HG03280 (cell line): ENCODE measurements at regions not wholly inside any gene's neighbourhood (a gene's known extent, or its start where the extent isn't known, plus 50 kb on each side); places are given as distances from the start of the nearest gene placed in this dataset.

Source experiments
- ATAC-seq: cut with Tn5 transposase; IDR thresholded peaks from one replicate; pipeline ENCODE4 v1.9.1; 2021; ENCODE audit warnings: mild to moderate bottlenecking, moderate library complexity; ENCODE audit not compliant: unreplicated experiment

DNA sequence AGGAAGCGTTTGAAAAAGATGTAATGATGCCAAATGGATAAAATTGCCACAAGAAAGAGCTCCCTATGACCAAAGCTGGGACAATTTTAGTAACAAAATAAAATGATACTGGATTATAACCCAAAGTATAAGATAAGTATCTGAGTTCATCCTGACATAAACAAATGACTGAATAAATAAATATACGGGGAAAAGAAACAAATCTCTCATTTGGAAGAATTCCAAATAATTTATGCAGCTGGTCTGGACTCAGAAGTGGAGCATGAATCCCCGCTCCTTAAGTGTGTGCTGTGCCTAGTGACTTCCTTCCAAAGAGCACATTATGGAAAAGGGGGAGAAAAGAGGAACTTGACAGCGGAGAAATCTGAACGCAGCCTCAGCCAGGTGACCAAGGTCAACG, 186.2 kb downstream of the RAMP3 start:
- no peak for ATAC-seq

DNA sequence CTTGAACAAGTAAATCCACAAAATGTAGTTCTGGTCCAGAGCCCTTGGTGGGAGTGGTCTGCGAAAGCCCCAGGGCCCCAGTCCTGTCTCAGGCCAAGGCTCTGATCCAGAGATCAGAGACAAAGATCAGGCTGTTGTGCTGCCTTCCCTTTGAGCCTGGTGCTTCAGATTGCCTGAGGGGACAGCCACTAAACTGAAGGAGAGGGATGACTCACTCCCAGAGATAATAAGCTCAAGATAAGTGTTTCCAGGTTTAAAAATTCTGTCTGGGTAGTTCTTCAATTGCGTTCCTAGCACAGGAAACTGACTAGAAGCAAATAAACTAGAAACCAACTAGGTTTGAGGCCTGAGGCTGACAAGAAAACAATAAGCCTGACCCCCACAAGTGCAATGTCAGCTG, 190.2 kb downstream of the RAMP3 start:
- ATAC-seq: no peak

DNA sequence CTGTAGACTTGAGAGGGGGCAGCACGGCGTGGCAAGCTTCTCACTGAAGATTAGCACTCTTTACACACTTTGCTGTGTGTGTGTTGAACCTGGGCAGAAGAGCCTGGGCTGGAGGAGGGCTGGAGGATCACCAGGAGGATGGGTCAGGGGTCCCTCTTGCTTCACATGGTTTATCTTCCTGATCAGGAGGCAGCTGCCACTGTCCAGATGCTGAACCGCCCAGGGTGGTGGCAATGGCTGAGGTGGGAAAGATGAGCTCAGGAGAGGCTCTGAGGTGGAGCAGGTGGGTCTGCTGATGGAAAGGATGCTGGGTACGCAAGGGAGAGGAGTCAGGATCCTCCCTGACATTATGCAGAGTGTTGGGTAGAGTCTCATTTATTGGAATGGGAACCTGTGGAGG, 191.5 kb downstream of the RAMP3 start:
- no peak for ATAC-seq

DNA sequence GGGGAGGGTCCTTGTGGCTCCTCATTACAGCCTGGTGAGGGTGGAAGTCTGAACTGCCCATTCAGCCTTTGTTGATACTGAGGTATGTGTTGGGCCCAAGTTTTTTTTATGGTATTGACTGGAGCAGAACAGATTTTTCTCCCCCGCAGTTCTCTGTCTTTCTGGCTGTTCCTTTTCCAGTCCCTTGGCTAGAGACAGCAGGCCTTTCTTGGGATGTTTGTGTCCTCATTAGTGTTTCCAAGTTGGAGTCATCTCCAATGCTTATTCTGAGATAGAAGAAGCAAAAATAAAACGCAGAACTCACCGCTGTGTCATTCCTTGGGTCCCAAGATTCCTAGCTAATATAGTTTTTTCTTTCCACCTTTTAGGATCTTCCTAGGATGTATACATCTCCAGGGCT, 193.3 kb downstream of the RAMP3 start:
- ATAC-seq: no peak

DNA sequence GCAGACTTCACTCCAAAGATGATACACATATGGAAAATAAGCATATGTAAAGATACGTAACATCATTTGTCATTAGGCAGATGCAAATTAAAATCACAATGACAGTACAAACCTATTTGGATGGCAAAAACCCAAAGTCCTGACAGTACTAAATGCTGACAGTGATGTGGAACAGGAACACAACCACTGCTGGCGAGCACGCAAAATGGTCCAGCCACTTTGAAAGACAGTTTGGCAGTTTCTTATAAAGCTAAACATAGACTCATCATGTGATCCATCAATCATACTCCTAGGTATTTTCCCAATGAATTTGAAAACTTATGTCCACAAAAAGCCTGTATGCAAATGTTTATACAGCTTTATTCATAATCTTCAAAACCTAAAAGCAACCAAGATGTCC, 200.7 kb downstream of the RAMP3 start:
- no peak for ATAC-seq

DNA sequence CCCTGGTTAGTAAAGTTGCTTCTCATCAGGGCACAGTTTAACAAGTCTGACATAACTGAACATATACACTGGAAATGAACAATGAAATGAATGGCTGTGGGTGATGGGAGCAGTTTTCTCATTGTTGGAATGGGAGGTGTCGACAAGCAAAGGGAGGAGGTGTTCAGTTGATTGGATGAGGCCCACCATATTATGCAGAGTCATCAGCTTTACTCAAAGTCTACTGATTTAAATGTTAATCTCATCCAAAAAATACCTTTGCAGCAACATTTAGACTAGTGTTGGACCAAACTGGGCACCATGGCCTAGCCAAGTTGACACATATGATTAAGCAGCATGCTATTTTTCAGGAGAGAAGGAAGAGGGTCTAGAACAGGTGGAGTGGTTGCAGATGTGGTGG, 201.7 kb downstream of the RAMP3 start:
- ATAC-seq: no peak

DNA sequence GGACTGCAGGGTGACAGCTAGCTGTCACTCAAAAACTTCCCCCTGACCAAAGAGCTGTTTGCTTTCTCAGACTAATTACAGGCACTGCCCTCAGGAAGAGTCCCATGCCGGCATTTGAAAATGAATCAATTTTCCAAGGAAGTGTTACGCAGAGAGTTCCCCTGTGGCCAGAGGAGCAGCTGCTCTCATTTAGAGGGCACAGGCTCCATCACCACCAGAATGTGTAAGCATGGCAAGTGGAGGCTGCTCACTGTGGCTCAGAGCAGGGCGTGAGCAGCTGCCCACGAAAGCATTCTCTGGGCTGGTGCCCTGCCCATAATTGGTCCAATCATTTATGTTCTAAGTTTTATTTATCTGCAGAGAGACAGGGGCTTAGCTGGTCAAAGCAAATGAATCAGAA, 202.2 kb downstream of the RAMP3 start:
- ATAC-seq: no peak

DNA sequence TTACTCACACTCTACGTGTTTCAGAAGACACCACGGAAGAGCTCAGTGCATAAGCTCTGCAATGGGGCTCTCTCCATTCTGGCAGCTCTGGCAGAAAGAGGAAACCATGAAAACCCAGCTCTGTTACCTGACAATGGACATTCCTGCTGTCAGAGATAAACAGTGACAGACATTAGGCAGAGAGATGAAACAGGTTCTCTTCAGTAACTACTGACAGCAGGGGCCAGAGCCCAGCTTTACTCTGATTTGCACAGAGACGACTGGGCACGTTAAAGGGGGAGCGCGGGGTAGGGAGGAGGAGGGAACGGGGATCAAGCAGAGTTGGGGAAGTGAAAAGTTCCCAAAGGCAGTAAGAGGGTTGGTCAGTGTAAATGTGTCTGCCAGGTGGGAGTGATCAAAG, 206.1 kb downstream of the RAMP3 start:
- no peak for ATAC-seq

DNA sequence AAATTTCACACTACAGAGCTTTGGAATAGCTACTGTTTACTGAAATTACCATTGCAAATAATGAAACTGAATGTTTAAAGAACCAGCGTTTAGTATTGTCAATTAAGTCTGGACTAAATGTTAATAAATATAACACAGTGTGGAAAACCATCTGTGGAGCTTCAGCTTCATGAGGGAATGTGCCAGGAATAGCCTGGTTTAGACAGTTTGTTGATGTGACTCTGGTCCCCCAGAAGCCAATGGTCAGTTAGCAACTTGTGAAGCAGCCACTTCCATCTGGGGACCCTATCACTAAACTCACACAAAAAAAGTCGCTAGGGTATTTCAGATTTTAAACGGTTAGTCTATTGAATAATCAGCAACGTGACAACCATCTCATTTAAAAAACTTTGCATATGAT, 207.8 kb downstream of the RAMP3 start:
- no peak for ATAC-seq

DNA sequence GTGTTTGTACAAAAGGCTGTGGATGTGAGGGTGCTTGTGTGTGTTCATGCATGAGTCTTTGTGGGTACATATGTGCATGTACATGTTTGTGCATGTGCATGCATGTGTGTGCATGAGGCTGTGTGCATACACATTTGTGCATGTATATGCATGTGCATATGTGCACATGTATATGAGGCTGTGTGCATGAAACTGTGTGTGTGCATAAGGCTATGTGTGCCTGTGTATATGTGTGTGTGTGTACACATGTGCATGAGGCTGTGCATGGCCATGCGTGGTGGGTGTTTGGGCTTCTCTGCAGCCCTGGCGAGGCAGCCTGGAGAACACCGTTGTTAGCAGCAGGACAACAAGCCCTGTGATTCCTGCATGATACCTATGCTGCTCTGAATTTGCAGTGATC, 207.7 kb upstream of the ADCY1 start:
- ATAC-seq: no peak

DNA sequence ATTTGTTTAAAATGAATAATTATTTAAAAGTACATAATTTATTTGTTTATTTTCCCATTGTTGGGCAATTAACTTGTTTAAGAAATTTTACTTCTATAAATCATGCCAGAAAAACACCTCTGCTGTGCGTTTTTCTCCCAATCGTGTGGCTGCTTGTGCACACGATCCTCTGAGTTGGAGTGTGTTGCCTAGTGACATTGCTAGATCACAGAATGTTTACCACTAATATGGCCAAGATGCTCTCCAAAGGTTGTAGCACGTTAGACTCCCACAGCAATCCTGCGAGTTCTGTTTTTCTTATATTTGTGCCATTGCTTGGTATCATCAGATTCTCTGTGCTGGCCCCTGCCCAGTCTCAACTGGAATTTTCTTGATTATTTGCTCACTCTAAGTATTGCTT, 207.1 kb upstream of the ADCY1 start:
- no peak for ATAC-seq

DNA sequence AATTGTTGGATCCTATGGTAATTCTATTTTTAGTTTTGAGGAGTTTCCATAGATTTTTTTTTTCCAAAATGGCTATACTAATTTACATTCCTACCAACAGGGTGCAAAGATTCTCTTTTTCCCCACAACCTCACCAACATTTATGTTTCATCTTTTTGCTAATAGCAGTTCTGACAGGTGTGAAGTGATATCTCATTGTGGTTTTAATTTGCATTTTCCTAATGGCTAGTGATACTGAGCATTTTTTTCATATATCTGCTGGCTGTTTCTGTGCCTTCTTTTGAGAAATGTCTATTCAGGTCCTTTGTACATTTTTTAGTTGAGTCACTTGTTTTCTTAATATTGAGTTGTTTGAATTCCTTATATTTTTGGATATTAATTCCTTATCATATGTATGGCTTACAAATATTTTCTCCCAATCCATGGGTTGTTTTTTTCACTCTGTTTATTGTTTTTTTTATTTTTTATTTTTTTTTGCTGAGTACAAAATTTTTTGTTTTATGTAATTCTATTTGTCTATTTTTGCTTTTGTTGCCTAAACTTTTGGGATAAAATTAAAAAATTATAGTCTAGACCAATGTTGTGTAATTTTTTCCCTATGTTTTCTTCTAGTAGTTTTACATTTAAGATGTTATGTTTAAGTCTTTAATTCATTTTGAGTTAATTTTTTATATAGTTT, 205.9 kb upstream of the ADCY1 start:
- ATAC-seq: no peak

DNA sequence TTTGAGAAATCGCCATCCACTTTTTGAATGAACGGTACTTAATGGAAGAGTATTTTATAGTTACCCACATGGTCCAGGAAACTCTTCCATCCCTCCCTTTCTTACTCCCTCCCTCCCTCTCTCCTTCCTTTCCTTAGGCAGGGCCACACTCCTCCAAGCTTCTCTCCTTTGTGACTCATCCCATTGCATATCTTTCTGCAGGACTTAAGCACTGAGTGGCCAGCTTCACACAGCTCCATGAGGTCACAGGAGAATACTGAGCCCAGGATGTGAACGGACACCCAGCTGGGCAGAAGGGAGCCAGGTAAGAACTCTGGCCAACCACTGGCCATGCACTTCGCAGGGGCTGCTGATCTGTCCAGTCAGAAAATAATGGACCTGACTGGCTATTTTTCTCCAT, 189.7 kb upstream of the ADCY1 start:
- ATAC-seq: no peak

DNA sequence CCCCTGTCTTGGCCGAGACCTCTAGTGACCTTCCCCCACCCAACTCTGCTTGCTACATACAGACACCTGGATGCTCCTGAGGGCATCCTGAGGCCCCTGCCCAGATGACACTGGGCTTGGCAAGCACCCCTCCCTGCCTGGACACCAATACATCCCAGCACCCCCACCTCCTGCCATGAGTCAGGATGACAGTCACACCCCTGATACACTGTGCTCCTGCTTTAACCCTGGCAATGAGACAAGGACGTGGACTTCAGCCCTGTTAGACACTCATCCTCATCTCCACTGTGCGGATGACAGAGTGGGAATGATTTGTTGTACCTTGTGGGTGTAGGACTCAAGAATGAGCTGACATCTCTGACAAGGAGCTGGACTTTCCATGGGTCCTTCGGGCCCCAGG, 186.3 kb upstream of the ADCY1 start:
- ATAC-seq: no peak

DNA sequence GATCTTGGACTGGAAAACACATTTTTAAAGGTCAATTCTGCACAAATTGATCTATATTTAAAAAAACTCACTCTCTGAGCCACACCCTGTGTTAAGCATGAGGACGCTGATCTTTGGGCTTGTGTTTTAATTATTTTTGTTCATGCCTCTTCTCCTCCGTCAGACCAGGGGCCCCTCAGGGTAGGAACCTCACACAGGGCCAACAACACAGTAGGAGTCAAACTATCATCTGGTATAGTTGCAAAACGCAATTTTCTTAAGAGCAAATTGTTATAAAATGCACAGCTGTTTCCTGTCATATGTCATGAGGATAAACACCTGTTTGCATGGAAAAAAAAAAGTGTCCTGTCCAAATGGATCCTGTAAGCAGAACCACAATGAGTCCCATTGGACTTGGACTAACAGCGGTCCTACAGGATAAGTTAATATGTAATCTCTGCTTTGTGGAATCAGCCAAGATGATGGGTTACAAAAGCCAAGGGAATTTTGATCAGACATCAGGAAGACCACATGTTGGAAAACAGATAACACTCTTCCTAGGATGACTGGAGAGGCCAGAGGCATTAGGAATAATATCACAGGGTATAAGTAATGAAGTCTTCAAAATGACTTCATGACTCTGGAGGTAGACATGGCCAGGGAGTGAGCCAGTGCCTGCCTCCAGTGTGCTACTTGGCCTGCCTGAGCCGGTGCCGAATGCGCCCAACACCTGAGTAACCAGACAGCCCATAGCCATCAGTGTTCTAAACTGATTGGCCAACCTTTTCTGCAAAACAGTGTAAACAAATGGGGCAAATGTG, 184.9 kb upstream of the ADCY1 start:
- ATAC-seq: no peak

DNA sequence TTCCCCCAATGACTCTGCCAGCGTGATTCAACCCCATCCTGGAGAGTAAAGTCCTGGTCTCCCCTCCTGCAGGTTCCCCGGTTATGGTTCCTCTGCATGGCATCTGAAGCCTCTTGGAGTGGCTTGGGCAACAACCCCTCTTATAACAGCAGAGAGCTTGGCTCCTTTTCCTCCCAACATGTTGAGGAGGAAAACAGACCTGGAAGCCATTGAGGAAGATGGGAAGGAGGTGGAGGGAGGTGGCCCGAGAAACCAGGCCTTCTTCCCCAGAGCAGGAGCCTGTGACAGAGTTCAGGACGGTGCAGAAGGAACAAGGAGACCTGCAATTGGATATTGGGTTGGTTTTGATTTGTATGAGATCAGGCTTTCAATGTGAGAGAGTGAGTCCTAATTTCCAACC, 184.0 kb upstream of the ADCY1 start:
- no peak for ATAC-seq

DNA sequence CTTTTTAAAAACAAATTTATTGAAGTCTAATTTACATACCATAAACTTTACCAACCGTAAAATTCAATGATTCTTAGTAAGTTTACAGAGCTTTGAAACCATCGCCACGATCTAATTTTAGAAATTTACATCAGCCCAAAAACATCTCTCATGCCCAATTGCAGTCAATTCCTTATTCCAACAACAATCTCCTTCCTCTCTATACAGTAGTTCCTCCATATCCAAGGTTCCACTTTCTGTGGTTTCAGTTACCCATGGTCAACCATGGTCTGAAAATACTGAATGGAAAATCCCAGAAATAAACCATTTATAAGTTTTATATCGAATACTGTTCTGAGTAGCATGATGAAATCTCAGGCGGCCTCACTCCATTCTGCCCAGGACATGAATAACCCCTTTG, 183.4 kb upstream of the ADCY1 start:
- ATAC-seq: no peak

DNA sequence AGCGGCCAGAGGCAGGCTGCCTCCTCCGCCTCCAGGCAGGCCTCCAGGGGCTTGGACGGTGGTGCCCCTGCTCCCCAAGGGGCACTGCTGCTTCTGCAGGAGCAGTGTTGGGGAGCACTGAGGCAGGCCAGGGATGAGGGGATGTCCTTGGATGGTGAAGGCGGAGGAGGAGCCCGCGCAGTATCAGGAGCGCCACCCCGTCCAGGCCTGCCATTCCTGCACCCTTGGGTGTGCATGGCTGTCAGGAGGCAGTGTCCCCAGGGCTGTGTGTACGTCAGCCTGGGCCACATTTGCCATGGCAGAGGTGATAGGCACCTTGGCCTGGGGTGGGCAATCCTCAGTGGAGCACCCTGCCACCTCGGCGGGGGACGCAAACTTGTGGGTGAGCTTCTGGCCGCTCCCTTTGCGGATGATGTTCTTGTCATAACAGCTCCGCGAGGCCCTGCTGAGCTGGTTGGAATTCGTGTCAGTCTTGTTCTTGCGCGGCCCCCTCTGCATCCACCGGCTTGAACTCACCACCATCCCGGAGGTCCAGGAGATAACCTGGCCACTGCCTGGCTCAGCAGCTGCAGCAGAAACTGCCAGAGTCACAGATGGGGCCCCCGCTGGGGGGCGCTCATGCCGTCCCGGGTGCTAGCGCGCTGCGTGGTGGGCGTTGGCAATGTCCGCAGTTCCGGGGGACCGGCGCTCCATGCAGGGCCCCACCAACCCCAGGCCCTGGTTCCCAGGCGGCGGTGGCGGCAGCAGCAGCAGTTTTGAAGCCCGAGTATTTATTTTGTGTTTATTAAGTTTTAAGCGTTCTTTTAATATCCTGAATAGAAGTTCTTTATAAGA, 182.3 kb upstream of the ADCY1 start:
- ATAC-seq: no peak

DNA sequence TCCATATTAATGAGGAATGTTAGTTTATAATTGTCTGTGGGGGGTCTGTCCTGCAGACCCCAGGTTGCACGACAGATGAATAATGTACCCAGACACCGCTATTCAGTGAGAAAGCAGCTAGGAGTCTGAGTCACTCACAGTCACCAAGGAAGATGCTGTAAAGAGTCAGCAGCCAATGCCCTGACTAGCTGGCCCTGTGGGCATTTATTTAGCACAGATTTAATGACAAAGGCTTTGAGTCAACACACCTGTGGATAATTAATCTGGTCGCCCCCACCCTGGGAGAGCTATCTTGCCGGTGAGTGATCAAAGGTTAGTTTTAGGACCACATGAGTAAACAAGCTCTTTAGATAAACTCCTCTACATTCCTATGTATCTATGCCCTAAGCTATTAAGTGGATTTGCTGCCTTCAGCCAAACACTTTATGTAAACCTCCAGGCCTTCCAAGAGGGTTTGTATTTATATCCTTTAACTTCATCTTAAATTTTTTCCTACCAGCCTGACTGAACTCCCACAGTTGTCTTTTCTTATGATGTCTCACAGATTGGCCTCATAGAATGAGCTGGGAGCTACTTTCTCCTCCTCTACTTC, 180.0 kb upstream of the ADCY1 start:
- ATAC-seq: no peak

DNA sequence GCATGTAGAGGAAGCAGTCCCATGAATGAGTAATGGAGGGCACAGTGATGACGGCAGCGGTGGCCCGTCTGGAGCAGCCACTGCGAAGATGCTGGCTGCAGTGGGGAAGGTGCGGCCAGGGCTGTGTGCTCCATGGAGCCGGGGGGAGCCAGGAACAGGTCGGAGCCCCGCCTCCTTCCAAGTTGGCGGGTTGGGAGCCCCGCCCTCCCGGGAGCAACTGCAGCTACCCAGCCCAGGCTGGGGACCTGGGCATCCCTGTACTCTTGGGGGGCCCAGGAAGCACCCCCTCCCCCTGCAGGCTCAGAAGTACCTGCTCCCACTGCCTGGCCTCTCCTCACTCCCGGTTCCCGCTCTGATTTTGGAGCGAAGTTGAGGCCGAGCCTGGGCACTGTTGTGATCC, 175.1 kb upstream of the ADCY1 start:
- ATAC-seq: no peak

DNA sequence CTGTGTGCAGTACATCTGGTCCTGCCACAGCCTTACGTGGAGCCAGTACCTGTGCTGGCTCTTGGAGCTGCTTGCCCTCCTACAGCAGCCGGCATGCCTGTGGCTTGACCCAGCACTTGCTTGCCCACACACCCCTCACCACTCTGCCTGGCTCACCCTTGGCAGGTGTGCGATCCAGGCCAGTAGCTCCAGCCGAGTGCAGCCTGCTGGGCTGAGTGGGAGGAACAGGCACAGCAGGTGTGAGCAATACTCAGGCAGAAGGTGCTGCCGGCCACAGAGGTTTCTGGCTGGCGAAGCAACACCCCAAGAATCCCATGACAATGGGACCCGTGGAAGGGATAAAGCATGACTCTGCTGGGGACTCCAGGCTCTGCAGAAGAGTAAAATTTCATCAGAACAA, 173.5 kb upstream of the ADCY1 start:
- no peak for ATAC-seq

DNA sequence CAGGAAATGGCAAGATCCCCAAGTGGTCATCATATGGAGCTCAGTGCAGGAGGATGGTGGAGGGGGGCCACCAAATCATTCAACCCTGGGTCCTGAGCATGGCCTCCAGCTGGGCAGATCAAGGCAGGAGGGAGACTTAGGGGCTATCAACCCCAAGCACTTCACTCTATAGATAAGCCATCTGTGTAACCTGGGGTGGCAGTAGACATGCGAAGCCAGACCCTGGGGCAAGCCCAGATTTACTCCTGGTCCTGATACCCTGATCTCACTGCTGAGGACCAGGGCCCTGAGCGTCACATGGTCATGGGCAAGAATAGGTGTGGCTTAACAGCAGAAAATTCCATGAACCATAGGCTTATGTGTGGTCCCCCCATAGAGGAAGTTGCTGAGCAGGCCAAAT, 173.0 kb upstream of the ADCY1 start:
- no peak for ATAC-seq
